ENCODE measurements at regions not wholly inside any gene's neighbourhood (a gene's known extent, or its start where the extent isn't known, plus 50 kb on each side); places are given as distances from the start of the nearest gene placed in this dataset.

GRCh38 chr2:187168720-187169713 lies 279.0 kb downstream of the CALCRL start (continued):
- TF ChIP-seq EZH2phosphoT487 (IDR thresholded peaks at IDR 0.05; ENCODE audit: unreplicated experiment) (no peak), EZH2 (IDR thresholded peaks at IDR 0.05; ENCODE audit: low read depth, unreplicated experiment) (no peak), STAT1 (IDR thresholded peaks at IDR 0.05; ENCODE audit: unreplicated experiment) (no peak), CTCF (conservative IDR thresholded peaks at IDR 0.05; ENCODE audit: low read depth in 2 of 2) (no peak), CREB1 (CRISPR knock-in tag; IDR thresholded peaks at IDR 0.05; ENCODE audit: low read depth) (no peak), ZNF331 (CRISPR knock-in tag; IDR thresholded peaks at IDR 0.05; ENCODE audit: low read depth) (no peak)

- Histone ChIP-seq H3K36me3 (ENCODE audit: insufficient read depth) (no peaks in the 10 kb centered on the region), H2AFZ (no peak overlapping the region), H3F3A (replicated peaks; ENCODE audit: low read depth) (no peaks in the 10 kb centered on the region), H3K4me3 (no peak overlapping the region), H3K4me1 (ENCODE audit: insufficient read depth) (no peaks in the 10 kb centered on the region), H4K20me1 (replicated peaks; ENCODE audit: insufficient read depth) (no peaks in the 10 kb centered on the region), H3K27ac (ENCODE audit: low read depth) (no peak overlapping the region), H3K9me2 (ENCODE audit: insufficient read depth) (0 out of 2 replicates have a peak, but pooled peaks cover 6% of the 10 kb centered on the region), H3K27me3 (ENCODE audit: insufficient read depth) (no peaks in the 10 kb centered on the region), H3K79me2 (replicated peaks; ENCODE audit: insufficient read depth) (no peaks in the 10 kb centered on the region), H3K4me2 (no peak overlapping the region)
- Mint-ChIP-seq H3K4me3 (no peak overlapping the region), H3K27me3 (ENCODE audit: insufficient read depth, low read depth, poor library complexity) (peaks cover 2% of the 10 kb centered on the region), H3K36me3 (ENCODE audit: low read depth) (0 out of 3 replicates have a peak, but pooled peaks cover 2% of the 10 kb centered on the region), H3K9me3 (0 out of 3 replicates have a peak, but pooled peaks cover 2% of the 10 kb centered on the region), H3K27ac (no peak overlapping the region), H3K4me1 (no peaks in the 10 kb centered on the region; the same call in 2 of the 3 replicates)
- DNase-seq (ENCODE audit: low spot score) (no peak), ATAC-seq (no peak)
- no peak for TF ChIP-seq EZH2phosphoT487 (IDR thresholded peaks at IDR 0.05; ENCODE audit: unreplicated experiment)
- TF ChIP-seq JUNB (IDR thresholded peaks at IDR 0.05; ENCODE audit: unreplicated experiment): no peak
- TF ChIP-seq CREB1 (CRISPR knock-in tag; IDR thresholded peaks at IDR 0.05; ENCODE audit: low read depth): no peak
- TF ChIP-seq REST (IDR thresholded peaks at IDR 0.05; ENCODE audit: unreplicated experiment): no peak
- no peak for TF ChIP-seq EZH2 (IDR thresholded peaks at IDR 0.05; ENCODE audit: low read depth, unreplicated experiment)
- TF ChIP-seq CTCF (conservative IDR thresholded peaks at IDR 0.05; ENCODE audit: low read depth in 2 of 2): no peak
- TF ChIP-seq ZNF114 (CRISPR knock-in tag; IDR thresholded peaks at IDR 0.05): no peak
These were observed 280.6 kb downstream of the CALCRL start for GRCh38 chr2:187167491-187167890.

Measured in GM23338 (cell line).